Fibroblast of gingiva (primary cell): ENCODE measurements at regions not wholly inside any gene's neighbourhood (a gene's known extent, or its start where the extent isn't known, plus 50 kb on each side); places are given as distances from the start of the nearest gene placed in this dataset.
"Not testable (repeated sequence)": the region's sequence is repeated elsewhere in the genome, so short reads cannot be mapped to it uniquely, and the experiment has no call there.

Source experiments
- DNase-seq: peaks from one replicate; pipeline ENCODE4 v3.0.0-alpha.2; 2011; ENCODE audit warnings: low read depth

GRCh38 chr5:62778316-62779009 lies 199.8 kb downstream of the LRRC70 start:
- no peak for DNase-seq

GRCh38 chr5:62777081-62777480 lies 198.5 kb downstream of the LRRC70 start:
- DNase-seq, result not testable (repeated sequence)

- DNase-seq, result not testable (repeated sequence)
Measured at GRCh38 chr5:62776592-62776991, 198.0 kb downstream of the LRRC70 start.

- no peak for DNase-seq
Measured at GRCh38 chr5:62773460-62773859, 194.8 kb downstream of the LRRC70 start.

- no peak for DNase-seq
Measured at GRCh38 chr5:62771341-62771740, 192.7 kb downstream of the LRRC70 start.

- no peak for DNase-seq
Measured at GRCh38 chr5:62767650-62768049, 189.0 kb downstream of the LRRC70 start.

- no peak for DNase-seq
Measured at GRCh38 chr5:62767077-62767476, 188.5 kb downstream of the LRRC70 start.

- no peak for DNase-seq
Measured at GRCh38 chr5:62762503-62762902, 183.9 kb downstream of the LRRC70 start.

GRCh38 chr5:62757686-62758085 lies 179.1 kb downstream of the LRRC70 start:
- DNase-seq, result not testable (repeated sequence)

GRCh38 chr5:62752998-62753367 lies 174.4 kb downstream of the LRRC70 start:
- DNase-seq, result not testable (repeated sequence)

- DNase-seq, result not testable (repeated sequence)
Measured at GRCh38 chr5:62752056-62752997, 173.7 kb downstream of the LRRC70 start.

GRCh38 chr5:62742207-62742606 lies 163.6 kb downstream of the LRRC70 start:
- no peak for DNase-seq

GRCh38 chr5:62741761-62742160 lies 163.1 kb downstream of the LRRC70 start:
- no peak for DNase-seq

- no peak for DNase-seq
Measured at GRCh38 chr5:62737766-62738165, 159.1 kb downstream of the LRRC70 start.

- no peak for DNase-seq
Measured at GRCh38 chr5:62732677-62733121, 154.1 kb downstream of the LRRC70 start.

GRCh38 chr5:62731022-62731421 lies 152.4 kb downstream of the LRRC70 start:
- DNase-seq, result no peak

GRCh38 chr5:62729675-62730074 lies 151.1 kb downstream of the LRRC70 start:
- no peak for DNase-seq

- no peak for DNase-seq
Measured at GRCh38 chr5:62727861-62728260, 149.2 kb downstream of the LRRC70 start.

- DNase-seq, result no peak
Measured at GRCh38 chr5:62727184-62727583, 148.6 kb downstream of the LRRC70 start.

- DNase-seq, result no peak
Measured at GRCh38 chr5:62722360-62722759, 143.7 kb downstream of the LRRC70 start.

- no peak for DNase-seq
Measured at GRCh38 chr5:62720031-62720441, 141.4 kb downstream of the LRRC70 start.

- no peak for DNase-seq
Measured at GRCh38 chr5:62719061-62719720, 140.6 kb downstream of the LRRC70 start.

- DNase-seq, result no peak
Measured at GRCh38 chr5:62718324-62718723, 139.7 kb downstream of the LRRC70 start.
